ENCODE measurements at regions not wholly inside any gene's neighbourhood (a gene's known extent, or its start where the extent isn't known, plus 50 kb on each side); places are given as distances from the start of the nearest gene placed in this dataset.

GRCh38 chr14:83207550-83207949 lies 1673.9 kb upstream of the SEL1L start:
- TF ChIP-seq EZH2 (IDR thresholded peaks at IDR 0.05; ENCODE audit: insufficient read depth, poor library complexity, severe bottlenecking) (no peak), EZH2phosphoT487 (IDR thresholded peaks at IDR 0.05; ENCODE audit: insufficient read depth, low read depth) (no peak)
